HEK293 (cell line): ENCODE measurements at regions not wholly inside any gene's neighbourhood (a gene's known extent, or its start where the extent isn't known, plus 50 kb on each side); places are given as distances from the start of the nearest gene placed in this dataset.

Experiments used
- CTCF ChIA-PET: fragments of 350-600 bp; formaldehyde crosslinking; extraction: SDS; loops from one replicate; lab custom pipeline; 2021; ENCODE audit warnings: antibody characterized with exemption; lab: Yijun Ruan, JAX
- POLR2A ChIA-PET: fragments of 300-600 bp; formaldehyde crosslinking; extraction: SDS; loops from one replicate; lab custom pipeline; 2020; ENCODE audit warnings: antibody characterized with exemption, inconsistent platforms; lab: Yijun Ruan, JAX
- H3K27ac ChIP-seq: fragments of 200-500 bp; sonication (Bioruptor generic); 2 replicates; pipeline ENCODE4 v1.5.1; 2014; ENCODE audit warnings: low read depth, low read length, control low read depth, inconsistent platforms; ENCODE audit errors: extremely low read depth
- H3K36me3 ChIP-seq, 2 experiments: fragments of 200-500 bp in 1 of 2; sonication (Bioruptor generic) in 1 of 2; 1 replicate in 1 of 2; 2 replicates in 1 of 2; pipeline ENCODE4 v1.5.1; 2014 to 2017; ENCODE audit warnings: inconsistent platforms in 2 of 2, low read length in 2 of 2; ENCODE audit not compliant: control insufficient read depth in 2 of 2, insufficient read depth in 1 of 2
- H3K4me1 ChIP-seq: fragments of 200-500 bp; sonication (Bioruptor generic); 2 replicates; pipeline ENCODE4 v1.5.1; 2014; ENCODE audit warnings: mild to moderate bottlenecking, low read length, inconsistent platforms; ENCODE audit not compliant: control insufficient read depth, insufficient read depth
- H3K4me3 ChIP-seq: 2 replicates; pipeline ENCODE4 v1.5.1; 2011; ENCODE audit warnings: low read depth, mild to moderate bottlenecking, control low read depth, low read length, moderate library complexity
- H3K9me3 ChIP-seq: fragments of 200-500 bp; sonication (Bioruptor generic); 2 replicates; pipeline ENCODE4 v1.5.1; 2014; ENCODE audit warnings: low read depth, low read length, inconsistent platforms; ENCODE audit not compliant: control insufficient read depth, insufficient read depth
- GFI1B ChIP-seq: fragments of 450-650 bp; formaldehyde crosslinking; IDR thresholded peaks from 2 replicates; pipeline ENCODE4 v1.5.1; 2016; ENCODE audit warnings: missing biosample characterization, missing genetic modification characterization
- GLI4 ChIP-seq: fragments of 450-650 bp; formaldehyde crosslinking; IDR thresholded peaks from 2 replicates; pipeline ENCODE4 v1.5.1; 2016; ENCODE audit warnings: missing biosample characterization, missing genetic modification characterization
- KLF1 ChIP-seq: fragments of 450-650 bp; formaldehyde crosslinking; IDR thresholded peaks from 2 replicates; pipeline ENCODE4 v1.5.1; 2016; ENCODE audit warnings: missing biosample characterization, missing genetic modification characterization
- MEIS1 ChIP-seq: sonication (generic); formaldehyde crosslinking; IDR thresholded peaks from 2 replicates; pipeline ENCODE4 v1.8.1; 2022; ENCODE audit warnings: missing genetic modification reagents, mild to moderate bottlenecking, borderline replicate concordance
- SALL2 ChIP-seq: fragments of 450-650 bp; formaldehyde crosslinking; IDR thresholded peaks from 2 replicates; pipeline ENCODE4 v1.5.0; 2017; ENCODE audit warnings: missing biosample characterization, mild to moderate bottlenecking, missing genetic modification characterization, borderline replicate concordance
- TSHZ1 ChIP-seq: fragments of 450-650 bp; formaldehyde crosslinking; IDR thresholded peaks from 2 replicates; pipeline ENCODE4 v1.5.1; 2016; ENCODE audit warnings: missing biosample characterization, missing genetic modification characterization, borderline replicate concordance
- ZBTB26 ChIP-seq: fragments of 450-650 bp; formaldehyde crosslinking; optimal IDR thresholded peaks from 2 replicates; pipeline ENCODE3; 2016; ENCODE audit warnings: missing biosample characterization, mild to moderate bottlenecking, missing genetic modification characterization
- ZNF155 ChIP-seq: fragments of 450-650 bp; formaldehyde crosslinking; IDR thresholded peaks from 2 replicates; pipeline ENCODE4 v1.5.1; 2016; ENCODE audit warnings: missing biosample characterization, missing genetic modification characterization
- ZNF169 ChIP-seq: fragments of 450-650 bp; formaldehyde crosslinking; IDR thresholded peaks from 2 replicates; pipeline ENCODE4 v1.5.1; 2016; ENCODE audit warnings: missing biosample characterization, missing genetic modification characterization
- ZNF175 ChIP-seq: fragments of 450-650 bp; formaldehyde crosslinking; IDR thresholded peaks from 2 replicates; pipeline ENCODE4 v1.5.1; 2016; ENCODE audit warnings: missing biosample characterization, missing genetic modification characterization
- ZNF311 ChIP-seq: fragments of 450-650 bp; formaldehyde crosslinking; IDR thresholded peaks from 2 replicates; pipeline ENCODE4 v1.5.1; 2017; ENCODE audit warnings: missing biosample characterization, missing genetic modification characterization, borderline replicate concordance
- ZNF354C ChIP-seq: fragments of 450-650 bp; formaldehyde crosslinking; IDR thresholded peaks from 2 replicates; pipeline ENCODE4 v1.5.1; 2016; ENCODE audit warnings: missing biosample characterization, missing genetic modification characterization, low read depth, borderline replicate concordance
- ZNF362 ChIP-seq: fragments of 450-650 bp; formaldehyde crosslinking; IDR thresholded peaks from 2 replicates; pipeline ENCODE4 v1.5.1; 2016; ENCODE audit warnings: missing biosample characterization, missing genetic modification characterization
- ZNF513 ChIP-seq: fragments of 450-650 bp; IDR thresholded peaks from 2 replicates; pipeline ENCODE4 v1.5.1; 2018; ENCODE audit warnings: missing biosample characterization, missing genetic modification characterization
- ZNF596 ChIP-seq: fragments of 450-650 bp; IDR thresholded peaks from 2 replicates; pipeline ENCODE4 v1.5.0; 2018; ENCODE audit warnings: missing biosample characterization, mild to moderate bottlenecking, missing genetic modification characterization, moderate library complexity
- ZNF660 ChIP-seq: fragments of 450-650 bp; IDR thresholded peaks from 2 replicates; pipeline ENCODE4 v1.5.1; 2018; ENCODE audit warnings: missing biosample characterization, mild to moderate bottlenecking, missing genetic modification characterization
- ZNF664 ChIP-seq: fragments of 450-650 bp; formaldehyde crosslinking; IDR thresholded peaks from 2 replicates; pipeline ENCODE4 v1.5.1; 2016; ENCODE audit warnings: missing biosample characterization, missing genetic modification characterization
- ZNF704 ChIP-seq: fragments of 450-650 bp; formaldehyde crosslinking; IDR thresholded peaks from 2 replicates; pipeline ENCODE4 v1.5.1; 2016; ENCODE audit warnings: missing biosample characterization, missing genetic modification characterization
- ZNF777 ChIP-seq: fragments of 450-650 bp; formaldehyde crosslinking; IDR thresholded peaks from 2 replicates; pipeline ENCODE4 v1.5.1; 2017; ENCODE audit warnings: missing biosample characterization, missing genetic modification characterization, borderline replicate concordance
- ZSCAN18 ChIP-seq: fragments of 450-650 bp; formaldehyde crosslinking; IDR thresholded peaks from 2 replicates; pipeline ENCODE4 v1.5.1; 2016; ENCODE audit warnings: missing biosample characterization, missing genetic modification characterization
- ZSCAN23 ChIP-seq: fragments of 450-650 bp; formaldehyde crosslinking; IDR thresholded peaks from 2 replicates; pipeline ENCODE4 v1.5.1; 2016; ENCODE audit warnings: missing biosample characterization, missing genetic modification characterization

GRCh38 chr13:85095418-85096272, 703.6 kb downstream of the SLITRK6 start (continued):
- TF ChIP-seq GFI1B (tag by site-specific recombination), result no peak
- TF ChIP-seq ZNF704 (tag by site-specific recombination), result no peak
- TF ChIP-seq ZNF777 (tag by site-specific recombination), result no peak
- no peak for TF ChIP-seq ZNF664 (tag by site-specific recombination)
- no peak for TF ChIP-seq GLI4 (tag by site-specific recombination)
- TF ChIP-seq ZBTB26, result no peak

- CTCF ChIA-PET, result interaction anchor here (0.7 kb wide), 1 partner anchor 28 kb away, joined by 3 read pairs; no protein-coding TSS in a partner anchor
- TF ChIP-seq ZNF175 (tag by site-specific recombination) (no peak), ZSCAN23 (tag by site-specific recombination) (no peak), ZNF513 (tag by site-specific recombination) (no peak), ZNF155 (tag by site-specific recombination) (no peak), ZNF169 (tag by site-specific recombination) (no peak), KLF1 (no peak), ZNF311 (no peak), ZNF354C (tag by site-specific recombination) (no peak), MEIS1 (CRISPR knock-in tag) (no peak), SALL2 (tag by site-specific recombination) (no peak), ZNF596 (tag by site-specific recombination) (no peak), ZNF362 (tag by site-specific recombination) (no peak), ZNF660 (tag by site-specific recombination) (no peak), TSHZ1 (tag by site-specific recombination) (no peak), ZSCAN18 (no peak)
- TF ChIP-seq, all 188 proteins: peak for 0
- POLR2A ChIA-PET, result no interaction called here
- Histone ChIP-seq H3K4me3 (no peak overlapping the region), H3K27ac (no peak overlapping the region), H3K9me3 (no peaks in the 10 kb centered on the region), H3K4me1 (no peaks in the 10 kb centered on the region), H3K36me3 (no peaks in the 10 kb centered on the region)
Observed at GRCh38 chr13:85093808-85094207, 705.4 kb downstream of the SLITRK6 start.
